ENCODE measurements at regions not wholly inside any gene's neighbourhood (a gene's known extent, or its start where the extent isn't known, plus 50 kb on each side); places are given as distances from the start of the nearest gene placed in this dataset.

- no peak overlapping the region for H3K4me2 ChIP-seq
- DNase-seq (ENCODE audit: low spot score) (no peak), ATAC-seq (no peak)
- Mint-ChIP-seq H3K9me3 (no peaks in the 10 kb centered on the region), H3K4me1 (peaks cover 2% of the 10 kb centered on the region; the same call in 1 of the 3 replicates), H3K36me3 (ENCODE audit: low read depth) (no peaks in the 10 kb centered on the region), H3K4me3 (no peak overlapping the region), H3K27ac (no peak overlapping the region), H3K27me3 (ENCODE audit: insufficient read depth, low read depth, poor library complexity) (no peaks in the 10 kb centered on the region)
- H3K36me3 ChIP-seq (ENCODE audit: insufficient read depth), result no peaks in the 10 kb centered on the region
- H3K4me1 ChIP-seq (ENCODE audit: insufficient read depth), result no peaks in the 10 kb centered on the region
- no peaks in the 10 kb centered on the region for H3K27me3 ChIP-seq (ENCODE audit: insufficient read depth)
- no peaks in the 10 kb centered on the region for H3F3A ChIP-seq (replicated peaks; ENCODE audit: low read depth)
- H4K20me1 ChIP-seq (replicated peaks; ENCODE audit: insufficient read depth), result no peaks in the 10 kb centered on the region
- no peak overlapping the region for H3K27ac ChIP-seq (ENCODE audit: low read depth)
- H3K9me2 ChIP-seq (ENCODE audit: insufficient read depth), result no peaks in the 10 kb centered on the region
- H3K79me2 ChIP-seq (replicated peaks; ENCODE audit: insufficient read depth), result no peaks in the 10 kb centered on the region
- no peak overlapping the region for H3K4me3 ChIP-seq
- TF ChIP-seq ZNF114 (CRISPR knock-in tag; IDR thresholded peaks at IDR 0.05) (no peak), ETS1 (IDR thresholded peaks at IDR 0.05) (no peak), JUNB (IDR thresholded peaks at IDR 0.05; ENCODE audit: unreplicated experiment) (no peak), ZNF331 (CRISPR knock-in tag; IDR thresholded peaks at IDR 0.05; ENCODE audit: low read depth) (no peak), EZH2 (IDR thresholded peaks at IDR 0.05; ENCODE audit: low read depth, unreplicated experiment) (no peak), REST (IDR thresholded peaks at IDR 0.05; ENCODE audit: unreplicated experiment) (no peak), POLR2AphosphoS5 (IDR thresholded peaks at IDR 0.05; ENCODE audit: low read depth) (no peak), CREB1 (CRISPR knock-in tag; IDR thresholded peaks at IDR 0.05; ENCODE audit: low read depth) (no peak), NANOG (IDR thresholded peaks at IDR 0.05; ENCODE audit: borderline replicate concordance) (no peak), STAT1 (IDR thresholded peaks at IDR 0.05; ENCODE audit: unreplicated experiment) (no peak), EZH2phosphoT487 (IDR thresholded peaks at IDR 0.05; ENCODE audit: unreplicated experiment) (no peak), CTCF (conservative IDR thresholded peaks at IDR 0.05; ENCODE audit: low read depth in 2 of 2) (no peak), ZNF462 (CRISPR knock-in tag; IDR thresholded peaks at IDR 0.05) (no peak)
- no peak overlapping the region for H2AFZ ChIP-seq
These were observed 96.4 kb upstream of the NOL4 start for GRCh38 chr18:34321066-34321465.

Data from GM23338 (cell line).